ENCODE measurements at regions not wholly inside any gene's neighbourhood (a gene's known extent, or its start where the extent isn't known, plus 50 kb on each side); places are given as distances from the start of the nearest gene placed in this dataset.
"Not testable (repeated sequence)": the region's sequence is repeated elsewhere in the genome, so short reads cannot be mapped to it uniquely, and the experiment has no call there.

DNA sequence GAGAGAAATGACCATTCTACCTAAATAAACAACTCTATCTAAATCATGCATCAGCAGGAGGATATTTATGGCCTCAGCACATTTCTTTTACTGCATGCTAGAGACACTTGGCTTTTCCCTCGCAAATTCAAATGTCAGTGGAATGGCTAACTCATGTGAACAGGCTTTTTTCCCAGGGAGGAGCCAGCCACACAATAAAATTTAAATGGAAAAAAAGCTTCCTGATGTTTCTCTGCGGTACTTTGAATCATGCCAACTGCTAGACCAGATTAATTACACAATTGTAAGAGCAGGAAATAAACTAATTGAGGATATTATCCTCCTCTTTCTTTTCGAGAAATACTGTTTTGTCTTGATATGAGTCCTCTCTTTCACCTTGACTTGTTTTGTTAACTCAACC, 676.3 kb downstream of the IRS1 start:
- DNase-seq (ENCODE audit: low spot score) = no peak

DNA sequence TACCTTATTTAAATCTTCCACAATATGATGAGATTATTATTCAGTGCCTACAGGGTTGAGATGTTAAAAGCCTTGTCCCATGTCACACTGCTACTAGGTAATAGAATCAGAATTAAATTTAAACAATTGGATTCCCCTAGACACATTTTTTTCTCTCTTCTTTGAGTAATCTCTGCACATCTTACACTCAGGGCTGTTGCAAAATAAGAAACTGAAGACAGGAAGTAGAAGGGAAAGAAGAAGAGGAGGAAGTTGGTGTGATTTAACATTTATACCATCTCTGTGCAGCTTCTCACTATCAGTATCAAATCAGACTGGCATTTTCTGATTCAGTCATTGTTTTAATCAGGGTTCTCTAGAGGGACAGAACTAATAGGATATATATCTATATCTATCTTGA, 677.6 kb downstream of the IRS1 start:
- no peak for DNase-seq (ENCODE audit: low spot score)

DNA sequence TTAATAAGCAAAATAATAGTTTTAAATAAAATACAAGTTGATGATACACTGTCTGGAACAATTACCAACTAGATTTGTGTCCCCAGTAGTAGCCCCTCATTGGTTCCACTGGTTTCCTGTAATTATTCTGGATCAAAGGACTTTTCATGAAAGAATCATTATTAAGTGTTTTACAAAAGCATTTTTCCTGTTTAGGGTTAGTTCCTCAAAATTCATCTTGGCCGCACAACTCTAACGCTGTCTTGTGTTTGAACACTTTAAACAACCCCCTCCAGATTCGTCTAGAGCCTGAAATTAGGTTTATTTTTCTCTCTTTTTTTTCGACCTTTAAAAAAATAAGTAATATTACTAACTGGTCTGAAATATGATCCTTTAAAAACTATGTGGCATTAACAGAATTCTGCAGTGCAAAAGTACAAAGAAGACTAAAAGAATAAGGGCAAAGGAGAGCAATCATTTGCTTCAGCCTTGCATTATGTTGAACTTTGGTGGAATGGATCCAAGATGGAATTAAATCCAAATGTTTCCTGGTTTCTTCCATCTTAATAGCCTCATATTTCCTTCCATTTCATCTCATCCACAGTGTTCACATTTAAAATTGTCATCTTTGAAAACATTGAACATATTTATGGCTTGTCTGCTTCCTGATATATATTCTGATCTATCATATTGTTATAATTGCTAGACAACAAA, 678.4 kb downstream of the IRS1 start:
- no peak for DNase-seq (ENCODE audit: low spot score)

DNA sequence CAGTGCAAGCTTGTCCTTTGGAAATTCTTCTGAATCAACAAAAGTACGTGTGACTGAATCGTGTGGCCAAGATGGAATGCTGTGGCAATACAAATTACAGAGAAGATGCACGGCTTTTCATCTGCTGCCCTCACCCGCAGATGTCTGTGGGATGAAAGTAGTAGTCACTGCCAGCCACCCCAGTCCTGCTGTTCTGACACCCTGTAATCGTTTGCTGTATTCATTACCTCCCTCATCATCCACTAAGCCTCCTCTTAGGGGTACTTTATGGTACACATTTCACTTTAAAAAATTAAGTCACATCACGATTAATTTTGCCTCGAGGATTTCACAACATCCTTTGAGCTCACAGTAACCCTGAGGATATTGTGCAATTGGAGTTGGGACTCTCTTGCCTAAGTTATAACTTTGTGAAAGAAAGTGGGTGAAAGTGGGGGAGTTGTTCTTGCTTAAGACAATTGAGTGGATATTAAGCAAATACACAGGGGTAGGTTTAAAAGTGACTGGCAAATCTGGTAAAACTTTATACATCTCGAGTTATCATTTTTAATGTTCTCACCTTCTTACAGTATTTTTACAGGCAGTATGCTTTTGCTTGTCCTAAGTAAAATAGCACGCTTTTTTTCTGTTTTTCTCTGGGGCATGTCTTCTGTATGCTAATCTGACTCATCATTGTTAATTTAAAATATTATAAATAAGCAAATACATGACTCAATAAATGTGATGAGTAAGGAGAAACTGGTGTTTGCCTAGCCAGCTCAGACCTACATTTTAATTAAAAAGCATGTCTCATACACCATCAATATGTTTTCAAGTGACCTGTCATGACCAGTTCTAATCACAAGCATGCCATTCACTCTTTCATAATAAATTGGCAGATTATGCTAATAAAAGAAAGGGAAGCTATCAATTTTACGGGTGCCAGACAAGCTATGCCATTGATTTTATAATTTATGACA, 680.9 kb downstream of the IRS1 start:
- no peak for DNase-seq (ENCODE audit: low spot score)

DNA sequence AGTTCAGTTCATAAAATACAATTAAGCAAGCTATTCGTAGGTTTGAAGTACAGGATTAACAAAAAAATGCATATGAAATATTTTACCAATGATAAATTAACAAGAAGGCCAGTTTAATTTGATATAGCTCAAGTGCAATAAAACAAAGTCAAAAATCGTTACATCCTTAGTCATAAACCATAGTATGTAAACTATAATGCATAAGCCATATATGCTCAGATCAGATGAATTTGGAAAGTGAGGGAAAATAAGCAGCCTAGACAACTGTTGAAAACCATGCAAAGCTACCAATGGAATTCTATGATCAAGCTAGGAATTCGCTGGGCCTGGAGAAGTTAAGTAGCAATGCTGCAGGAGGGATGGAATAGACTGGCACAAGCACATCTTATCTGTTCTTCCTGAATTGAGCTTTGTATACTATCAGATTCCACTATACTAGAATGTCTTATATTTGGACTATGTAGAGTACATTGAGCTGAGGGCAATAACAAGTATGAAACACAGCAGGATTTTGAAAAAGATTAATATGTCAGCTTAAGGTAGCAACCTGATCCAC, 682.0 kb downstream of the IRS1 start:
- DNase-seq (ENCODE audit: low spot score) = no peak

DNA sequence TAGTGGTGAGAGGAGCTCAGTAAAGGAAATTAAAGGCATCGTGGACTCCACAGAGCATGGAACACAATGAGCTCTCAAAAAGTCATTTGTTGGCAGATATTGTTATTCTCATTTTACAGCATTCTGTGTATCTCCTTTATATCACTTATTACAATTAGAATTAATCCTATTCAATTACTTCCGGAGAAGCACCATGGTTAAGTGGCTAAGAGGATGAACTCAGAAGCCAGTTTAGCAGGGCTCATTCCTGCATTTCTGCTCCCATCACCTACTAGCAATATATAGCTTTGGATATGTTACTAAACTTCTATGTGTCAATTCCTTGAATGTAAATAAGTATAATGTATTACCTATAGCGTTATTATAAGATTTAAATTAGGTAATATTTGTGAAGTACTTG, 683.3 kb downstream of the IRS1 start:
- DNase-seq (ENCODE audit: low spot score) = no peak

DNA sequence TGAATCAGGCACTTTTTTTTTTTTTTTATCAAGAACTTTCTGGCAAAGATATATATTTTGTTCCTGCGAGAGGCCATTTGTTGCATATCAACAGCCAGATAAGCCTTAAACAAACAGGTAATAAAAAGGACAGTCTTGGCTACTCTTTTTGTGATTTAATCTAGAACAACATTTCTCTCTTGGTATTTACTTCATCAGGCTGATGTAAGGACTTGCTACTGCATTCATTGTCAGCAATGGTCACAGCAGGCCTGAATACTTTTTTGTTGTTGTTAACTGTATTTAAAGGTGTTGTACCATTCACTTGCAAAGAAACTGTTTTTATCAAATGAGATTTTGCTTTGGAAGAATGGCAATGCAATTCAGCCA, 683.8 kb downstream of the IRS1 start:
- DNase-seq (ENCODE audit: low spot score) = no peak

DNA sequence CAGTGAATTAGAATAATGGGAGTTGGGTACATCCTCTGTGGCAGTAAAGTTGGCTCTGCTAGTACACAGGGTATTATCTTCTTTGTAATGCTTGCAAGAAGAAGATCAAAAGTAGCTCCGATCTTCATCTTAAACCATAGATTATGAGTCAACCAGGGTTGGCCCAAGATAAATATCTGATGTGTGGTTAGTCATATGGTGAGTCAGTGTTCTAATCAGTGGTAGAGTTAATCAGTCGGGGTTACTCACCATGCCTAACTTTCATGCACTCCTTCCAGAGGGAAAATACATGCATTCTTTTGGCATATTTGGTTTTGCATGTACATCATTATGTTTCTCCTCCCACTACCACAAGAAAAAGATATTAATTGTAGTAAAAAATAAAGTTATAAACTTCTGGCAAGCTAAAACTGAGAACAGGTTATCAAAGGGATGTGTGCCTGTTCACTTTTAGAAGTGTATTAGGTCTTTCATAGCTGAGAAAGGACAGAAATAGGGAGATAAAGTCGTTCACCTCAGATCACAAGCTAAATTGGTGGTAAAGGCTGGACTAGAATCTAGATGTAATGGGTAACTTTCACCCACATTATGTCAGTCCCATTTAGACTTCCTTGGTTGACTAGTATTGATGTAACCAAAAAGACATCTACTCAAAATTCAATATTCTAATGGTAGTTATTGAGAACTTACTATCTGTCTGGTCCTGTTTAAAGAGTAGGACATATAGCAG, 684.4 kb downstream of the IRS1 start:
- no peak for DNase-seq (ENCODE audit: low spot score)

DNA sequence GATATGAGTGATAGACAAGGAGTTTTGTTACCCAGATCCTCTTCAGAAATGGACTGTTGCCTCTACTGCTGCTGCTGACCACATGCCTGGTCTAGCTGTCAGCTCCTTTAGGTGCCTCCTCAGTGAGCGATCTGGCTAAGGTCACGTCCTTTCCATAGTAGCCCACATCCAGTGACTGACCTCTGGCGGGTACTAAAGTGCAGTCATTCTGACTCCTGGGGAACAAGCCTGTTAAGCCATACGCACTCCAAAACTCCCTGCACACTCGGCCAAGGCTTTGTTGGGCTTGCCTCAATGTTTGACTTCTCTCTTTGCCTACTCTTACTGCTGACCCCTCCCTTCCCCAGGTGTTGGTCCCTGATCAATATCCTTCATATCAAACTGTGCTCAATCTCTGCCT, 685.2 kb downstream of the IRS1 start:
- DNase-seq (ENCODE audit: low spot score) = no peak

DNA sequence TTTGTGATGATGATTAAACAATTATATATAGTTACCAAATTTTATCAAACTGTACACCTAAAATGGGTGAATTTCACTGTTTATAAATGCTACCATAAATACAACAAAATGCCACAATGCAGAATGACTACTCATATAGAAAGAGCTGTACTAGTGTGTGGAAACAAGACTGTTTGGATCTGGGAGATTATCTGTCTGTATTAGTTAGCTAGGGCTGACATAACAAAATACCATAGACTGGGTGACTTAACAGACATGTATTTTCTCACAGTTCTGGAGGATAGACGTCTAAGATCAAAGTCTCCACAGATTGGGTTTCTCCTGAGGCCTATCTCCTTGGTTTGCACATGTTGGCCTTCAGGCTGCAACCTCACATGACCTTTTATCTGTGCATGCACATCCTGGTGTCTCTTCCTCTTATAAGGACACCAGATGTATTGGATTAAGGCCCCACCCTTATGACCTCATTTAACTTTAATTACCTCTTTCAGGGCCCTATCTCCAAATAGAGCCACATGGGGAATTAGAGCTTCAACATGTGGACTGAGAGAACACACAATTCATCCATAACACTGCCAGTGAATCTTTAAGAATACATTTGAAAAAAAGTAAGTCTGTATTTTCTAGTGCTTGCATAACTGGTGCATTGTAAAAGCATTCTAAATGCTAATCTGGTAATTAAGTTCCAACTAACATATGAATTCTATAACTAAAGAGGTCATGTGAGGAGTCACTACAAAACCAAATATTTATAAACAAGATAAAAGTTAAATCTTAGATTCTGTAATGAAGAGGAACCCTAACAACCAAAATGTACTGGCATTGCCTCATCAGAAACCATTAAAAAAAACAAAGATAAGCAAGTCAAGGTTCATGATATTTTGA, 699.6 kb downstream of the NYAP2 start:
- DNase-seq (ENCODE audit: low spot score) = no peak

DNA sequence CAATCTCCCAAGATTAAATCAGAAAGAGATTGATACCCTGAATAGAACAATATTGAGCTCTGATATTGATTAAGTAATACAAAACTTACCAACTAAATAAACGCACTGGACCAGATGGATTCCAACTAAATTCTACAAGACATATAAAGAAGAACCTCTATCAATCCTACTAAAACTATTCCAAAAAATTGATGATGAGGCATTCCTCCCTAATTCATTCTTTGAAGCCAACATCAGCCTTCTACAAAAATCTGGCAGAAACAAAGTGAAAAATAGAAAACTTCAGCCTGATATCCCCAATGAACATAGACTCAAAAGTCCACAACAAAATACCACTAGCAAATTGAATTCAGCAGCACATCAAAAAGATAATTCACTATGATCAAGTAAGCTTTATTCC, 695.5 kb downstream of the NYAP2 start:
- no peak for DNase-seq (ENCODE audit: low spot score)

DNA sequence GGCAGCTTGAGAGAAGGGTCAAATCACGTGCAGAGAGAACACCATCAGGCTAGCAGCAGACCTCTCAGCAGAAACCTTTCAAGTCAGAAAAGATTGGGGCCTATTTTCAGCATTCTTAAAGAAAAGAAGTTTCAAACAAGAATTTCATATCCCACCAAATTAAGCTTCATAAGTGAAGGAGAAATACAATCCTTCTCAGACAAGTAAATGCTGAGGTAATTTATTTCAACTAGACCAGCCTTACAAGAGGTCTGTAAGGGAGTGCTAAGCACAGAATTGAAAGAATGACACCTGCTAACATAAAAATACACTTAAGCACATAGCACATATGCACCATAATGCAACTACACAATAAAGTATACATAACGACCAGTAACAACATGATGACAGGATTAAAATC, 693.9 kb downstream of the NYAP2 start:
- DNase-seq (ENCODE audit: low spot score) = no peak

DNA sequence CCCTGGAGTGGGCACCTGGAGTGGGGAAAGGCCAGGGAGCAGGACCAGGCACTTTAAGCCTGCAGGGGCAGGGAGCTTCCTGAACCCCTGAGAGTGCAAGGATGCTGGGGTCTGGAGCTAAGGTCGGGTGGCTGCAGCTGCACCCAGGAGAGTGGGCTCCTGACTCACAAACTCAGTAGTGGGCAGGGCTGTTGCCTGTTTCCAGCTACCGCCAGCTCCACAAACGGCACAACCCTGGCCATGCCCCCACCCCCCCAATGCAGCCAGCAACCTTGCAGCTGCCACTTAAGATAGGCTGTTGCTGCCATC, 688.8 kb downstream of the NYAP2 start:
- DNase-seq (ENCODE audit: low spot score) = no peak

DNA sequence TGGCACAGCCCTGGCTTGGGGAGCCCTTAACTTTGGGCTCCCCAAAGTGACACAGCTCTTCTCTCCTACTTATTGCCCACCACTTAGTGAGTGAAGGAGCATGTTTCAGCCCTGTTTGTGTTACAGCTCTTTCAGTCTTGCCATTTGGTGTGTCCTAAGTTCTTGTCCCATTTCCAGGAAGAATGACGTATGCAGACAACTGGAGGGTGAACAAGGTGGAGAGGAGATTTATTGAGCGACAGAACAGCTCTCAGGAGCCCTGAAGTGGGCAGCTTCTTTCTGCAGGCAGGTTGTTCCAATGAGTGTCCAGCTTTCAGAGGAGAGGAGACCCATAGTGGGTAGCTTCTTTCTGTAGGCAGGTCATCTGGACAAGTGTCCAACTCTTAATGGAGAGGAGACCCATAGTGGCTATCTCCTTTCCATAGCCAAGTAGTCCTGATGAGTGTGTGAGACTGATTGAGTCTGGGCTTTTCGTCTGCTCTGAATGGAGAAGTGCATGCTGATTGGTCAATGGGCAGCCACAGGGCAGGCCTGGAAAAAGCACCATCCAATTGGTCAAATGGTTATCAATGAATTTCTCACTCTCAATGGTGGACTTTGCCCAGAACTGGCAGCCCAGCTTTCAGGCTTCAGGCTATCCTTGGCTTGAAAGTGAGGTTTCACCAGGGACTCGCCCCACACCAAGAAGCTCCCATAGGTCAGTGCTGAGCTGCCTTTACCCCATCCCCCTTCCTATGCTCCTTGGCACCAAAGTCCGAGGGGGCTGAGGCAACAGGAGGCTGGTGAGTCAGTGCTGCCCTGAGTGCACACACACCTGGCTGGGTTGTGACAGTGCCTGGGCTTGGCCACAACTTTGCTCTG, 688.2 kb downstream of the NYAP2 start:
- DNase-seq (ENCODE audit: low spot score) = no peak

DNA sequence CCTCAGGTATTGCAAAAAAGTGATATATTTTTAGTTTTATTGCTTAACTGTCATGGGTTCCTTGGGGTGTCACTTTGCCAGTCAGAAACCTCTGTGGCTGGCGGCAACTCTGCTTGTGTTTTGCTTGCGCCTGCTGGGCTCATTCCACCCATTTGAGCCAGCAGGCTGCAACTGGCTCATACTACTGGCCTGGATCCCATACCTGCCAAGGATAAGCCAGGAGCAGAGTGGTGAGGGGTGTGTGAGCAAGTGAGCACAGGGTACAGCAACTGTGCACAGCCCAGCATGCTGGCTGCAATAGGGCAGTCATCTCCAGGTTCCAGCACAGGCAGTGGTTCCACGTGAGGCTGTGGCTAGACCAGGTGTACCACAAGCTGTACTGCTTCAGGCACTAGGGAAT, 687.5 kb downstream of the NYAP2 start:
- no peak for DNase-seq (ENCODE audit: low spot score)

DNA sequence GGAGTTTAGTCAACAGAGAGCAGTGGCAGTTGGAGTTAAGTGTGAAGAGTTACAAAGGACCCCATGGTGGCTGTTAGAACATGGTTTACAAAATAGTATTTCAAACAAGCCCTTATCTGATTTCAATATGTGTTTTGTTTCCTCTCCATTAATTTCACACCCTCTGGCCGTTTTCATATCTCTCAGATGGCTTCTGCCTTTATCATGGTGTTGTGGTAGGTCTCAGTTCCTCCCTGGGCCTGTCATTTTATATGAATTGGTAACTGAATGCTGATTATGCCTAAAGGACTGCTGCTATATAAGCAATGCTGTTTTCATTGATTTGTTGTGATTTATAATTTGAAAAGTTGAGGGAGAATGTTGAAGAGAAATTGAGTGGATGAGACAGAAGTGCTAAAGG, 686.7 kb downstream of the NYAP2 start:
- no peak for DNase-seq (ENCODE audit: low spot score)

DNA sequence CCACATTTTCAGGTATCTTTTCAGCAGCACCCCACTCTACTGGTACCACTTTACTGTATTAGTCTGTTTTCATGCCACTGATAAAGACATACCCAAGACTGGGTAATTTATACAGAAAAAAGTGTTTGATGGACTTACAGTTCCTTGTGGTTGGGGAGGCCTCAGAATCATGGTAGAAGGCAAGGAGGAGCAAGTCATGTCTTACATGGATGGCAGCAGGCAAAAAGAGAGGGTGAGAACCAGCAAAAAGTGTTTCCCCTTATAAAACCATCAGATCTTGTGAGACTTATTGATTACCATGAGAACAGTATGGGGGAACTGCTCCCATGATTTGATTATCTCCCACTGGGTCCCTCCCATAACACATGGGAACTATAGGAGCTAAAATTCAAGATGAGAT, 685.9 kb downstream of the NYAP2 start:
- DNase-seq (ENCODE audit: low spot score) = not testable (repeated sequence)

DNA sequence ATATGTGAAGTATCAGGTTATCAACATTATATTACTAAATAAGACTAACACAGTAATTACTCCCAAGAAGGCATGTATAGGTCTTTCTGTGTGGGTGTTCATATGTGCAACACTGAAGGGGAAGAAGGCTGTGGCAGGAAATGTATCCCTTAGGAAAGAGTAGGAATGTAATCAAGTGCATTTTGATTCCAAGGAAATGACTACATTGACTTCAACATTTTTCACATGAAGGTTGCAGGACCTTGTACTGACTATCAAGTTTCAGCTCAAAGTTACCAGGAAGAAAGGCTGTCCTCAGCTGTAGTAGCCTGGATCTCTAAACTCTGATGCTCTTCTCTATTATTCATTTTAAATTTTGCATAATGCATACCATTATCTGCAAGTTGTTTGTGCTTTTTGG, 680.8 kb downstream of the NYAP2 start:
- DNase-seq (ENCODE audit: low spot score) = no peak

DNA sequence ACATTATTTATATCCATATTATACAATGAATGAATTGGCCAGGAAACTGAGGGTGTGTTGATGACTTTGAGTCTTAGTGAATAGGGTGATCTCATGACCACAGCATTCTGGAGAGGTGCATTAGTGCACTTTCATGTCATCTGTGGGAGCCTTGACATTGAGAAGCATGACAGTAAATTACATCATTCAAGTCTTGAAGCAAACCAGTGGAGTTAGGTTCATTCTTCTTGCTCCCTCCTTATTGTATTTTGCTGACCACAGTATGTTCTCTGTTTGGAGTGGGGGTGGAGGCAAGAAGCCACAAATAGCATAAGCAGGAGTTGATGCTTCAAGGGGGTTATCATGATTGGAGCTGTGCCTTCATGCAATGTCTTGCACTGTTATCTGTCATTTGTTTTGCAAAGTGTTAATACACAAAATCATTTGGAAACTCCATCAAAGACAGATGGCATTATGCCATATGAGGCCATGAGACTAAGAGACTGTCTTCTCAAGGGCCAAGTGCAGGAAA, 680.2 kb downstream of the NYAP2 start:
- DNase-seq (ENCODE audit: low spot score) = no peak

DNA sequence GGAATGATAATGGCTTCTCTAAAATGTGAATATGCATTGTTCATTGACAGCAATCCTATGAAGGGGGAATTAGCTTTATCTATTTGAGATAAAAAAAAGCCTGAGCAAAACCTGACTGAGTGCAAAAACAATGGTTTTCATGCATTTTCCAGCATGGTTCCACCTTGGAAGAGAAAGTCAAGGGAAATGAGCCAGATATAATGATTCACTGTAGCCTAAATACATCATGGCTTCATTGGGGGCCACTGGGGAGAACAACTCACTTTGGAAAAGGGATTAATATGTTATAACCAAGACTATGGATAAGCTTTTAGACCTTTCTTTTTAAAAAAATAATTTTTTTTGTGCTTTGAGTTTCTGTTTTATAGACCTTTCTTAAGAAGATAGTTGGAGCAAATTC, 679.7 kb downstream of the NYAP2 start:
- no peak for DNase-seq (ENCODE audit: low spot score)

DNA sequence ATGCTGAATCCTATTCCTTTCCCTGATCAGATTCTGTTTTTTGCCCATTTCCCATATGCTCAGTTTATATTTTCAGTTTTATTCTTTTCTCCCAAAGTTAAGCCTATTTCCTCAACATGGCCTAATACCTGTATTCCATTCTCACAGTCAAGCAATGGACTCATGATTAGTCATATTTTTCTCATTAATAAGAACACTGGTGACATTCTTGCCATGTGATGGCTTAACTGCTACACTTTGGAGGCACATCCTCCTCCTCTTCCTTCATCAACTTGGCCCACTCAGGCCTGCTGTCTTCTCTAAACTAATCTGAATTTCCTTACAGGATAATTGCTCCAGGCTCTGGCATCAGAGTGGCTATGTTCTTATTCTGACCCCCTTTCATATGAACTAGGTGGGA, 679.2 kb downstream of the NYAP2 start:
- no peak for DNase-seq (ENCODE audit: low spot score)

Data from CD4-positive, alpha-beta T cell treated with Interleukin-15 for 4 hours (primary cell).